Mucosa of descending colon (tissue), 3 donors: ENCODE measurements at regions not wholly inside any gene's neighbourhood (a gene's known extent, or its start where the extent isn't known, plus 50 kb on each side); places are given as distances from the start of the nearest gene placed in this dataset.

Experiments
- ATAC-seq: fragments of 200-7000 bp; cut with Tn5 transposase; one replicate; pipeline ENCODE4 v1.9.1; 2020; ENCODE audit warnings: mild to moderate bottlenecking, moderate library complexity
- DNase-seq, 3 donors: peaks; one replicate each; pipeline ENCODE4 v3.0.0-alpha.2; 2020
- H3K36me3 ChIP-seq: fragments of 200-600 bp; one replicate; pipeline ENCODE4 v1.8.0; 2021; ENCODE audit warnings: low read depth, mild to moderate bottlenecking
- H3K4me1 ChIP-seq: fragments of 200-600 bp; one replicate; pipeline ENCODE4 v1.8.0; 2021; ENCODE audit warnings: low read depth, mild to moderate bottlenecking
- H3K4me3 ChIP-seq: fragments of 200-600 bp; one replicate; pipeline ENCODE4 v1.8.0; 2021; ENCODE audit warnings: mild to moderate bottlenecking
- H3K9me3 ChIP-seq: fragments of 200-600 bp; one replicate; pipeline ENCODE4 v1.8.0; 2021; ENCODE audit warnings: mild to moderate bottlenecking
- intact Hi-C, 2 donors: fragments of 100-400 bp; cut with DNase I in 1 of 2; cut with micrococcal nuclease in 1 of 2; formaldehyde crosslinking; loops; one replicate each; pipeline versions ENCODE4 v1.11.0 to v1.11.1; 2022; cut with DNase I, micrococcal nuclease
- TF ChIP-seq, protein P1 (sequence below): fragments of 200-600 bp; IDR thresholded peaks from one replicate; pipeline ENCODE4 v1.8.0; 2022; ENCODE audit warnings: antibody characterized with exemption, mild to moderate bottlenecking
- donor health status: DM: no; HTN: no; CAD: no; lungs with moderate emphysema.
- donor health status: DM: no; HTN: no; CAD: no.
- donor health status: DM: no; HTN: yes; CAD: no.

DNA sequence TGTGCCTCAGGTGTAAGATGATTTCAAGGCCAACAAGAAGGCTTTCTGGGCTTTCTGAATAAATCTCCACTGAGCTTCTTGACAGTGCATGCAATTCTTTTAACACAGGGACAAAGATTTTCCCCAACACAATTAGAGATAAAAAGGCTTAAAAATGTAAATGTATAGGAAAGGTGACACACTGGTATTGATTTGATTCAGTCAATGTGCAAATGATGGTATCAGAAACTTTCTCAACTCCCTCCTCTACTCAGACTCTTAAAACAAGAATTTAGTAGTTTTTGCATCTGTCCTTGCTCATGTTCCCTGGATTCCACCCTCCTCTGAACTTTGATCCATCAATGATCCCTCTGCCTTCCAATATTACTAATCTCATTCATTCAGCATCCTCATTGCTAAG, 111.6 kb upstream of the FNDC3A start:
- ATAC-seq: no peak
- TF ChIP-seq, protein P1, sequence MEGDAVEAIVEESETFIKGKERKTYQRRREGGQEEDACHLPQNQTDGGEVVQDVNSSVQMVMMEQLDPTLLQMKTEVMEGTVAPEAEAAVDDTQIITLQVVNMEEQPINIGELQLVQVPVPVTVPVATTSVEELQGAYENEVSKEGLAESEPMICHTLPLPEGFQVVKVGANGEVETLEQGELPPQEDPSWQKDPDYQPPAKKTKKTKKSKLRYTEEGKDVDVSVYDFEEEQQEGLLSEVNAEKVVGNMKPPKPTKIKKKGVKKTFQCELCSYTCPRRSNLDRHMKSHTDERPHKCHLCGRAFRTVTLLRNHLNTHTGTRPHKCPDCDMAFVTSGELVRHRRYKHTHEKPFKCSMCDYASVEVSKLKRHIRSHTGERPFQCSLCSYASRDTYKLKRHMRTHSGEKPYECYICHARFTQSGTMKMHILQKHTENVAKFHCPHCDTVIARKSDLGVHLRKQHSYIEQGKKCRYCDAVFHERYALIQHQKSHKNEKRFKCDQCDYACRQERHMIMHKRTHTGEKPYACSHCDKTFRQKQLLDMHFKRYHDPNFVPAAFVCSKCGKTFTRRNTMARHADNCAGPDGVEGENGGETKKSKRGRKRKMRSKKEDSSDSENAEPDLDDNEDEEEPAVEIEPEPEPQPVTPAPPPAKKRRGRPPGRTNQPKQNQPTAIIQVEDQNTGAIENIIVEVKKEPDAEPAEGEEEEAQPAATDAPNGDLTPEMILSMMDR: no peak

DNA sequence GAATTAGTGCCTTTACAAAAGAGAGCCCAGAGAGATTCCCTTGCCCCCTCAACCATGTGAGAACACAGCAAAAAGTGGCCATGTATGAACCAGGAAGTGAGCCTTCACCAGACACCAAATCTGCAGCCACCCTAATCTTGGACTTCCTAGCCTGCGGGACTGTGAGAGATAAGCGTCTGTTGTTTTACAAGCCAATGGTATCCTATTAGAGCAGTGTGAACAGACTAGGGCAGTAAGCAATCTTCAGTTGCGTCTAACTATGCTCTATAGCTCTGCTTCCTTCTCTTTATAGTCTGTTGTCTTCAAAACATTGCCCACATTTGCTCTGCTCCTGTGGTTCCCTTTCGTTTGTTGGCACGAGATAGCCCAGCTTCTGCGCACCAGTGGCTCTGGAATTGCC, 109.5 kb upstream of the FNDC3A start:
- DNase-seq: no peak
- Histone ChIP-seq H3K36me3 (no peaks in the 10 kb centered on the region), H3K9me3 (no peaks in the 10 kb centered on the region), H3K4me3 (no peak overlapping the region), H3K4me1 (no peaks in the 10 kb centered on the region)
- ATAC-seq: no peak
- TF ChIP-seq, protein P1: no peak
- intact Hi-C loops: no loop called here

More for the DNA sequence above, 111.6 kb upstream of the FNDC3A start:
- no peak for DNase-seq
- Histone ChIP-seq H3K4me1 (peaks cover 2% of the 10 kb centered on the region), H3K4me3 (no peak overlapping the region), H3K36me3 (no peaks in the 10 kb centered on the region), H3K9me3 (no peaks in the 10 kb centered on the region)
- intact Hi-C loops: no loop called here

DNA sequence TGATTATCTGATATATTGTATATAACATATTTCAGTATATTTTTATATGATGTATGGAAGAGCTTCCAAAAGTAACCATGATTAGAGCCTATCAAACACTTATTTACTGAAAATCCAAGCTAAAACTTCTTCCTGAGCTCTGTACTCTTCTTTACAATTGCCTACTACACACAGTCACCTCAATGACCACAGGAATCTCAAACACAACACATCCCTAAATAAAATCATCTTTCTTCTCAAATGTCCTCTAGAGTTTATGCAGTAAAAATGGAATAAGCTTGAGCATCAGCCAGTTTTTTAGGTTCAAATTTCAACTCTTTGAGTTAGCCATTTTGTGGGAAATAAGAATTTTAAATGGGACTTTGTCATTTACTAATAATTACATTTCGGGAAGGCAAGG, 102.6 kb upstream of the FNDC3A start:
- intact Hi-C loops: no loop called here
- no peak for DNase-seq
- Histone ChIP-seq H3K4me3 (no peak overlapping the region), H3K9me3 (no peaks in the 10 kb centered on the region), H3K36me3 (no peaks in the 10 kb centered on the region), H3K4me1 (peaks cover 6% of the 10 kb centered on the region)
- no peak for ATAC-seq
- TF ChIP-seq, protein P1: no peak

DNA sequence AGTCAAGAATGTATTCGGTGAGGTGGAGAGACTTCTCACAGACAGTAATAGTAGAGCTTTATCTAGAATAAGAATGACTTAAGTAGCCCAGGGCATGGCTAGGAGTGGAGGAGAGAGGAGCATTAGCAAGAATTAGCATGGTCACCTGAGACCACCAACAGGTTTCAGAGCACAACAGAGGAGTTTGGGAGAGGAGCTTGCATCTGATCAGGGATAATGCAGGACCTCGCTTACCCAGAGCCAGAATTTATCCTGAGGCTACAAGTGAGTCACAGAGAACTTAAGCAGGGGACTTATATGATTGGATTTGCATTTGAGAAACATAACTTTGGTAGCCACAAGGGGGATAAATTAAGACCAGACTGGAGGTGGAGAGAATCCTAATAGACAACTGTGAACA, 102.1 kb upstream of the FNDC3A start:
- DNase-seq: no peak
- intact Hi-C loops: no loop called here
- ATAC-seq: no peak
- Histone ChIP-seq H3K4me1 (peaks cover 6% of the 10 kb centered on the region), H3K4me3 (no peak overlapping the region), H3K9me3 (no peaks in the 10 kb centered on the region), H3K36me3 (no peaks in the 10 kb centered on the region)
- TF ChIP-seq, protein P1: no peak

DNA sequence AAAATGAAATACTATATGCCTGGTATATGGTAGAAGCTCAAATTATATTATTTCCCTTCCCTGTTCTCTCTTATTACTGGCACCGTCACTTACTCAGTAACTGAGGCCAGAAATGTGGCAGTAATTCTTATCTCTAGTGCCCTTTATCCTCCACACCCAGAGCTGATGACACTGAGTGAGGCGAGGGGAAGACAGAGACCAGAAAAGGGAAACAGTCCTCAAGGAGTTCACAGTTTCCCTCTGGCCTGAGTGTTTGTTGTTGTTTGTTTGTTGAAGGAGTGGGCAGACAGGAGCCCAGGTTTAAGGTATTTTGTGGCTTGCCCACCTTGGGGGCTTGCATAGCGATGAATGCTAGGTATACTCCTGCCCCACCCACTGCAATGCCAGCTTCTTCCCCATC, 101.5 kb upstream of the FNDC3A start:
- H3K9me3 ChIP-seq: no peaks in the 10 kb centered on the region
- DNase-seq (peak in 1 of 3 donors; percentile 14), ATAC-seq (peak; percentile 82)
- no peak overlapping the region for H3K4me3 ChIP-seq
- peaks cover 6% of the 10 kb centered on the region for H3K4me1 ChIP-seq
- intact Hi-C loops: no loop called here
- TF ChIP-seq, protein P1: no peak
- H3K36me3 ChIP-seq: no peaks in the 10 kb centered on the region

DNA sequence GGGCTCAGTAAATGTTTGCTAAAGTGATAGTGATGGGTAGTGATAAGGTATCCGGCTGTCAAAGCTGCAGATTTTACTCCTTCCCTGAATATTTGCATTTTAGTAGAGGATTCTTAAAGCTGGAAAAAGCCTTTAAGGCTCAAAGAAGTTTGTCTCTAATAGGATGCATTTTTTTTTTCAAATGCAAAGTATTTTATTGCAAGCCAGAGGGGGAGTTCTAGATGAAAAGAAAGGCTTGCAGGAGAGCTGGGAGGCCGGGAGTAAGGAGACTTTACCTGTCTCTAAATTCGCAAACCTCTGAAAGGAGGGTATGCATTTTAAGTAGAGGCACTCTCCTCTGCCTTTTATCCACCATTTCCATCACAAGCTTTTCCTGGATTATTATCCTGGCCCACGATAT, 100.7 kb upstream of the FNDC3A start:
- no peaks in the 10 kb centered on the region for H3K36me3 ChIP-seq
- intact Hi-C loops: no loop called here
- DNase-seq (no peak), ATAC-seq (no peak)
- H3K4me3 ChIP-seq: no peak overlapping the region
- peaks cover 6% of the 10 kb centered on the region for H3K4me1 ChIP-seq
- TF ChIP-seq, protein P1: no peak
- H3K9me3 ChIP-seq: no peaks in the 10 kb centered on the region
